K562 (cell line): ENCODE measurements at regions not wholly inside any gene's neighbourhood (a gene's known extent, or its start where the extent isn't known, plus 50 kb on each side); places are given as distances from the start of the nearest gene placed in this dataset.

ENCODE experiments used
- ATAC-seq: fragments of 200-7000 bp; cut with Tn5 transposase; 3 replicates; pipeline ENCODE4 v1.9.1; 2020; ENCODE audit warnings: moderate library complexity
- BruUV-seq: library from RNA; stranded (reverse); fragments of 400-500 nt; replicated peaks from 2 replicates; lab custom pipeline; 2021; lab: Mats Ljungman, UMichigan
- CTCF ChIA-PET: fragments of 300-600 bp; formaldehyde crosslinking; extraction: SDS; loops from one replicate; lab custom pipeline; 2021; ENCODE audit warnings: low intra/inter-chr PET ratio; lab: Yijun Ruan, JAX
- POLR2A ChIA-PET: fragments of 300-600, 350-650 bp; sonication (Branson Sonifier 250); formaldehyde crosslinking; extraction: SDS; loops from one replicate; lab custom pipeline; 2021; ENCODE audit warnings: antibody characterized with exemption, inconsistent platforms; lab: Yijun Ruan, JAX
- DNase-seq, 4 experiments: peaks; one replicate each; pipeline versions ENCODE4 v3.0.0 to v3.0.0-alpha.2; 2011 to 2018; ENCODE audit warnings: low spot score in 3 of 4, mixed read lengths in 3 of 4; ENCODE audit errors: extremely low read depth in 1 of 4
- FAIRE-seq: peaks from 2 replicates; lab custom pipeline; 2011; peaks lifted over from hg19 to GRCh38; lab: Jason Lieb, UNC
- H2AFZ ChIP-seq: 2 replicates; pipeline ENCODE4 v1.6.0; 2011; ENCODE audit warnings: low read depth, low read length, control low read depth, inconsistent platforms
- H3K27ac ChIP-seq: fragments of 200-600 bp; 3 replicates; pipeline ENCODE4 v1.8.0; 2011; ENCODE audit warnings: low read depth, mild to moderate bottlenecking, control low read depth, inconsistent platforms, low read length, moderate library complexity, mixed read lengths; ENCODE audit errors: extremely low read depth
- H3K27me3 ChIP-seq, 2 experiments: fragments of 300-600 bp in 1 of 2; 2 replicates in 1 of 2; 3 replicates in 1 of 2; pipeline versions ENCODE4 v1.6.0 to v1.8.0; 2011; ENCODE audit warnings: inconsistent platforms in 2 of 2, low read length in 2 of 2, mild to moderate bottlenecking in 1 of 2, mixed read lengths in 1 of 2, moderate library complexity in 1 of 2; ENCODE audit not compliant: control insufficient read depth in 2 of 2, insufficient read depth in 2 of 2
- H3K36me3 ChIP-seq: fragments of 300-600 bp; 3 replicates; pipeline ENCODE4 v1.8.0; 2011; ENCODE audit warnings: mild to moderate bottlenecking, low read length, inconsistent platforms; ENCODE audit not compliant: control insufficient read depth, insufficient read depth
- H3K4me1 ChIP-seq, 2 experiments: fragments of 200-600 bp in 1 of 2; replicated peaks in 1 of 2; 2 replicates in 1 of 2; 3 replicates in 1 of 2; pipeline versions ENCODE4 v1.5.1 to v1.8.0; 2011; ENCODE audit warnings: inconsistent platforms in 2 of 2, low read length in 2 of 2, mild to moderate bottlenecking in 1 of 2, mixed read lengths in 1 of 2, moderate library complexity in 1 of 2; ENCODE audit not compliant: control insufficient read depth in 2 of 2, insufficient read depth in 2 of 2
- H3K4me2 ChIP-seq: 2 replicates; pipeline ENCODE4 v1.6.1; 2011; ENCODE audit warnings: low read length, control low read depth, inconsistent platforms, mixed read lengths; ENCODE audit not compliant: insufficient read depth
- H3K4me3 ChIP-seq: fragments of 200-600 bp; sonication (generic), shearing (Covaris generic); 2 replicates; pipeline ENCODE4 v1.5.1; 2016; ENCODE audit warnings: control low read depth, inconsistent platforms
- H3K79me2 ChIP-seq: fragments of 200-600 bp; 3 replicates; pipeline ENCODE4 v1.8.0; 2011; ENCODE audit warnings: low read length, inconsistent platforms; ENCODE audit not compliant: control insufficient read depth, insufficient read depth
- H3K9ac ChIP-seq, 2 experiments: 2 replicates each; pipeline versions ENCODE4 v1.6.0 to v1.6.1; 2011; ENCODE audit warnings: low read depth in 2 of 2, low read length in 2 of 2, control low read depth in 1 of 2, inconsistent platforms in 1 of 2, mild to moderate bottlenecking in 1 of 2, mixed read lengths in 1 of 2; ENCODE audit not compliant: insufficient read depth in 1 of 2
- H3K9me1 ChIP-seq: one replicate; pipeline ENCODE4 v1.6.0; 2011; ENCODE audit warnings: inconsistent platforms, mild to moderate bottlenecking, low read length, moderate library complexity; ENCODE audit not compliant: control insufficient read depth, insufficient read depth
- H3K9me3 ChIP-seq: replicated peaks from 2 replicates; pipeline ENCODE4 v1.5.1; 2011; ENCODE audit warnings: low read depth, low read length, inconsistent platforms; ENCODE audit not compliant: control insufficient read depth, insufficient read depth
- H4K20me1 ChIP-seq: replicated peaks from 2 replicates; pipeline ENCODE4 v1.6.1; 2011; ENCODE audit warnings: low read length, inconsistent platforms, mixed read lengths; ENCODE audit not compliant: control insufficient read depth, insufficient read depth
- EHMT2 ChIP-seq: fragments of 450-650 bp; IDR thresholded peaks from 2 replicates; pipeline ENCODE4 v1.6.1; 2018; ENCODE audit warnings: antibody characterized with exemption
- STAG1 ChIP-seq: sonication (generic); formaldehyde crosslinking; IDR thresholded peaks from 2 replicates; pipeline ENCODE4 v1.5.0; 2020; ENCODE audit warnings: missing genetic modification reagents, borderline replicate concordance
- U2AF2 ChIP-seq: fragments of 200-400 bp; formaldehyde crosslinking; optimal IDR thresholded peaks from 2 replicates; pipeline ENCODE3; 2017; ENCODE audit warnings: low read depth, mild to moderate bottlenecking, low read length
- ZBTB17 ChIP-seq: fragments of 450-650 bp; formaldehyde crosslinking; IDR thresholded peaks from 2 replicates; pipeline ENCODE4 v1.4.0; 2020; ENCODE audit warnings: mild to moderate bottlenecking
- whole genome bisulfite sequencing: fragments of 100-300 bp; shearing (Covaris generic); methylation state at CpG from one replicate; pipeline ENCODE4 v1.1.6; 2016; ENCODE audit warnings: low coverage, mixed read lengths; ENCODE audit not compliant: insufficient coverage; ENCODE audit errors: missing lambda C conversion rate; 5-methylcytosine and 5-hydroxymethylcytosine counted together
- in situ Hi-C: fragments of 300-500 bp; cut with MboI; formaldehyde crosslinking; loops from 4 replicates; pipeline ENCODE4 v1.15.0; 2018; ENCODE audit warnings: inconsistent platforms, mixed read lengths
- intact Hi-C: fragments of 100-400 bp; cut with micrococcal nuclease; formaldehyde crosslinking; loops from 2 replicates; pipeline ENCODE4 v1.14.2; 2022
- TF ChIP-seq, protein P1 (sequence below): fragments of 450-650 bp; IDR thresholded peaks from 2 replicates; pipeline ENCODE4 v1.6.1; 2016; ENCODE audit warnings: low read depth

DNA sequence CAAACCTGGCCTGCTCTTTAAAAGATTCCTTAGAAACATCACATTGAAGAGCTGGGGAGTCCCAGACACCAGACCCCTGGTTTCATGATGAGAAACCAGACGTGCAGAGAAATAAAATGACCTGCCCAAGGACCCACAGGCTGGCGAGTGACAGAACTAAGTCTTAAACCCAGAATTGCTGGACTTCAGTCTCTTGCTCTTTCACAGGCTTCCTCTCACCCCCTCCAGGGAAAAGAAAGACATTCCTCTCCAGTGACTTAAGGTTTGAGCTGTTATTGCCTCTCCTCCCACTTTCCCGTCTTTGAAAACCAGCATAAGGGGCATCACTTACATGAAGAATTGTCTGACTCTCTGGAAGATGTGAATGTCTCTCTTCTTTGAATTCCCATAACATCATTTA is 535.2 kb downstream of the IRX1 start:
- Histone ChIP-seq H2AFZ (no peak overlapping the region), H3K4me2 (no peak overlapping the region), H3K9me3 (no peaks in the 10 kb centered on the region; the same call in 1 of the 2 replicates), H3K4me1 (no peaks in the 10 kb centered on the region), H3K9me1 (no peaks in the 10 kb centered on the region), H3K79me2 (no peaks in the 10 kb centered on the region), H3K27ac (no peak overlapping the region), H3K9ac (no peak overlapping the region), H3K4me3 (no peak overlapping the region), H3K27me3 (no peaks in the 10 kb centered on the region), H4K20me1 (no peaks in the 10 kb centered on the region), H3K36me3 (no peaks in the 10 kb centered on the region)
- FAIRE-seq, result no peak
- DNase-seq, result no peak
- POLR2A ChIA-PET, result interaction anchor here (0.7 kb wide), 1 partner anchor 853 kb away, joined by 3 read pairs; no protein-coding TSS in a partner anchor
- in situ Hi-C loops, result no loop called here
- CTCF ChIA-PET, result no interaction called here
- intact Hi-C loops, result no loop called here
- no peak for ATAC-seq
- TF ChIP-seq U2AF2 (no peak), STAG1 (CRISPR knock-in tag) (no peak), ZBTB17 (no peak), EHMT2 (no peak)
- TF ChIP-seq, protein P1, sequence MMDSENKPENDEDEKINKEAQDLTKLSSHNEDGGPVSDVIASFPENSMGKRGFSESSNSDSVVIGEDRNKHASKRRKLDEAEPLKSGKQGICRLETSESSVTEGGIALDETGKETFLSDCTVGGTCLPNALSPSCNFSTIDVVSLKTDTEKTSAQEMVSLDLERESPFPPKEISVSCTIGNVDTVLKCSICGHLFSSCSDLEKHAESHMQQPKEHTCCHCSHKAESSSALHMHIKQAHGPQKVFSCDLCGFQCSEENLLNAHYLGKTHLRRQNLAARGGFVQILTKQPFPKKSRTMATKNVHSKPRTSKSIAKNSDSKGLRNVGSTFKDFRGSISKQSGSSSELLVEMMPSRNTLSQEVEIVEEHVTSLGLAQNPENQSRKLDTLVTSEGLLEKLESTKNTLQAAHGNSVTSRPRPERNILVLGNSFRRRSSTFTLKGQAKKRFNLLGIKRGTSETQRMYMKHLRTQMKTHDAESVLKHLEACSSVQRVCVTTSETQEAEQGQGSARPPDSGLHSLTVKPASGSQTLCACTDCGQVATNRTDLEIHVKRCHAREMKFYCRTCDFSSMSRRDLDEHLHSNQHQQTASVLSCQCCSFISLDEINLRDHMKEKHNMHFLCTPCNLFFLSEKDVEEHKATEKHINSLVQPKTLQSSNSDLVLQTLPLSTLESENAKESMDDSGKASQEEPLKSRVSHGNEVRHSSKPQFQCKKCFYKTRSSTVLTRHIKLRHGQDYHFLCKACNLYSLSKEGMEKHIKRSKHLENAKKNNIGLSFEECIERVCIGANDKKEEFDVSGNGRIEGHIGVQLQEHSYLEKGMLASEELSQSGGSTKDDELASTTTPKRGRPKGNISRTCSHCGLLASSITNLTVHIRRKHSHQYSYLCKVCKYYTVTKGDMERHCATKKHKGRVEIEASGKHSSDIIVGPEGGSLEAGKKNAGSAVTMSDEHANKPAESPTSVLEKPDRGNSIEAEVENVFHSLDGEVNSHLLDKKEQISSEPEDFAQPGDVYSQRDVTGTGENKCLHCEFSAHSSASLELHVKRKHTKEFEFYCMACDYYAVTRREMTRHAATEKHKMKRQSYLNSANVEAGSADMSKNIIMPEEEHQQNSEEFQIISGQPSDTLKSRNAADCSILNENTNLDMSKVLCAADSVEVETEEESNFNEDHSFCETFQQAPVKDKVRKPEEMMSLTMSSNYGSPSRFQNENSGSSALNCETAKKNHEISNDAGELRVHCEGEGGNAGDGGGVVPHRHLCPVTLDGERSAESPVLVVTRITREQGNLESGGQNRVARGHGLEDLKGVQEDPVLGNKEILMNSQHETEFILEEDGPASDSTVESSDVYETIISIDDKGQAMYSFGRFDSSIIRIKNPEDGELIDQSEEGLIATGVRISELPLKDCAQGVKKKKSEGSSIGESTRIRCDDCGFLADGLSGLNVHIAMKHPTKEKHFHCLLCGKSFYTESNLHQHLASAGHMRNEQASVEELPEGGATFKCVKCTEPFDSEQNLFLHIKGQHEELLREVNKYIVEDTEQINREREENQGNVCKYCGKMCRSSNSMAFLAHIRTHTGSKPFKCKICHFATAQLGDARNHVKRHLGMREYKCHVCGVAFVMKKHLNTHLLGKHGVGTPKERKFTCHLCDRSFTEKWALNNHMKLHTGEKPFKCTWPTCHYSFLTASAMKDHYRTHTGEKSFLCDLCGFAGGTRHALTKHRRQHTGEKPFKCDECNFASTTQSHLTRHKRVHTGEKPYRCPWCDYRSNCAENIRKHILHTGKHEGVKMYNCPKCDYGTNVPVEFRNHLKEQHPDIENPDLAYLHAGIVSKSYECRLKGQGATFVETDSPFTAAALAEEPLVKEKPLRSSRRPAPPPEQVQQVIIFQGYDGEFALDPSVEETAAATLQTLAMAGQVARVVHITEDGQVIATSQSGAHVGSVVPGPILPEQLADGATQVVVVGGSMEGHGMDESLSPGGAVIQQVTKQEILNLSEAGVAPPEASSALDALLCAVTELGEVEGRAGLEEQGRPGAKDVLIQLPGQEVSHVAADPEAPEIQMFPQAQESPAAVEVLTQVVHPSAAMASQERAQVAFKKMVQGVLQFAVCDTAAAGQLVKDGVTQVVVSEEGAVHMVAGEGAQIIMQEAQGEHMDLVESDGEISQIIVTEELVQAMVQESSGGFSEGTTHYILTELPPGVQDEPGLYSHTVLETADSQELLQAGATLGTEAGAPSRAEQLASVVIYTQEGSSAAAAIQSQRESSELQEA, result no peak
- BruUV-seq, result no TSS peak
- WGBS, result 3% methylated on average over 3 of the region's 3 CpGs
